ENCODE measurements at regions not wholly inside any gene's neighbourhood (a gene's known extent, or its start where the extent isn't known, plus 50 kb on each side); places are given as distances from the start of the nearest gene placed in this dataset.

- TF ChIP-seq CTCF (IDR thresholded peaks at IDR 0.05; ENCODE audit: low read depth, low read length, poor library complexity, severe bottlenecking) (no peak), EZH2phosphoT487 (IDR thresholded peaks at IDR 0.05; ENCODE audit: borderline replicate concordance, low read length) (no peak)
These were observed 900.0 kb upstream of the GOT2 start for GRCh38 chr16:59634004-59634579.

Measured in DOHH2 (cell line).